GM20000 (cell line): ENCODE measurements at regions not wholly inside any gene's neighbourhood (a gene's known extent, or its start where the extent isn't known, plus 50 kb on each side); places are given as distances from the start of the nearest gene placed in this dataset.
A peak's percentile ranks its signal among the peaks of the same experiment; 100 is the strongest.

Experiments
- DNase-seq: peaks from one replicate; pipeline ENCODE4 v3.0.0; 2012; ENCODE audit warnings: low spot score
- CTCF ChIP-seq: IDR thresholded peaks from 2 replicates; pipeline ENCODE4 v1.5.1; 2012; ENCODE audit warnings: mild to moderate bottlenecking, control low read depth; ENCODE audit errors: extremely low read depth, missing control alignments

- no peak for TF ChIP-seq CTCF
- no peak for DNase-seq
These were observed 208.8 kb downstream of the GXYLT1 start for GRCh38 chr12:41935911-41936310.

- peak; percentile 27 for DNase-seq
- no peak for TF ChIP-seq CTCF
These were observed 212.1 kb downstream of the GXYLT1 start for GRCh38 chr12:41932470-41932991.

- no peak for DNase-seq
- no peak for TF ChIP-seq CTCF
These were observed 213.7 kb downstream of the GXYLT1 start for GRCh38 chr12:41930866-41931437.

GRCh38 chr12:41924111-41924510 lies 220.6 kb downstream of the GXYLT1 start:
- DNase-seq = no peak
- TF ChIP-seq CTCF = no peak

GRCh38 chr12:41923351-41923750 lies 221.3 kb downstream of the GXYLT1 start:
- no peak for TF ChIP-seq CTCF
- DNase-seq = no peak

- DNase-seq = no peak
These were observed 224.3 kb downstream of the GXYLT1 start for GRCh38 chr12:41920355-41920754.

More at GRCh38 chr12:41920355-41920754, 224.3 kb downstream of the GXYLT1 start:
- TF ChIP-seq CTCF = no peak
